ENCODE measurements at regions not wholly inside any gene's neighbourhood (a gene's known extent, or its start where the extent isn't known, plus 50 kb on each side); places are given as distances from the start of the nearest gene placed in this dataset.

DNA sequence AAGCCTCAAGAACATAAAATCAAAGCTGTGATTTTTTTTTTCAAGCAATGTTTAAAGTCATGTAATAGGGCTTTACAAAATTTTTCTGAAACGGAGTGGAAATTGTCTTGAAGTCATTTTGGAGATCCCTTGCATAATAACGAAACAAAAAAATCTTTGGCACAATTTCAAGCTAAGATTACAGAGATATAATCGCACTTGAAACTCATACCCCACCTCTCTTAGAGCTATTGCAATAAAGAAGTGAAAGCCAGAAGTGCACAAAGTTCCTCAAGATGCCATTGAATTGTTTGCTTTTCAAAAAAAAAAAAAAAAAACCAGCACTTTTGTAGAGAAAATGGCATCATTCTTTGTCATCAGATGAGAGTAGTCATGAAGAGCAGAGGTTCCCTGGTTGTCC is 152.3 kb downstream of the PAX3 start:
- Histone ChIP-seq H3K4me3 (ENCODE audit: insufficient read length, low read depth) (no peak overlapping the region), H3K27me3 (ENCODE audit: insufficient read depth, insufficient read length) (no peaks in the 10 kb centered on the region), H3K4me1 (ENCODE audit: insufficient read depth, insufficient read length) (no peaks in the 10 kb centered on the region), H3K9ac (ENCODE audit: insufficient read length, low read depth) (no peak overlapping the region), H3K36me3 (ENCODE audit: insufficient read depth, insufficient read length, low read length) (no peaks in the 10 kb centered on the region), H3K9me3 (ENCODE audit: insufficient read depth, low read length) (no peaks in the 10 kb centered on the region)
- no peak for DNase-seq (ENCODE audit: low read depth, low spot score)
- TF ChIP-seq ZNF274 (IDR thresholded peaks at IDR 0.05; ENCODE audit: low read depth, low read length) (no peak), SUZ12 (IDR thresholded peaks at IDR 0.05; ENCODE audit: extremely low read depth, insufficient read depth, insufficient read length) (no peak), YY1 (IDR thresholded peaks at IDR 0.05; ENCODE audit: insufficient read depth, insufficient read length) (no peak)

DNA sequence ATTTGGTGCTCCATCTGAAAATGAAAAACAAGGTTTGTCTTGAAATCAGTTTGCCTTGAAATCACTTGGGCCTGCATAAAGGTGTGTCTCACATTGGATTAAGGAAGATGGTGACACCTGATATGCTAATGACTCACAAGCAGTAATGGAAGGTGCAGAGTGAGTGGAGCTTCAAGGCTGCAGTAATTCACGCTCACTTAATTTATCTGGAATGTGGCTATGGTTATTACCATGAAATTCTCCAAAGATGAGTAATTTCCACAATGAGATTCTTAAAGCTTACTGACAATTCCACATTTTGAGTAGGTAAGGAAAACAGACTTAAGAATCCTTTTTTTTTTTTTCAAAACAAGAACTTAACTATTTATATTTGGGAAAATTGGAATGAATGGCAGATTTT is 156.8 kb downstream of the PAX3 start:
- H3K9me3 ChIP-seq (ENCODE audit: insufficient read depth, low read length): no peaks in the 10 kb centered on the region
- no peaks in the 10 kb centered on the region for H3K4me1 ChIP-seq (ENCODE audit: insufficient read depth, insufficient read length)
- H3K4me3 ChIP-seq (ENCODE audit: insufficient read length, low read depth): no peak overlapping the region
- no peaks in the 10 kb centered on the region for H3K27me3 ChIP-seq (ENCODE audit: insufficient read depth, insufficient read length)
- H3K36me3 ChIP-seq (ENCODE audit: insufficient read depth, insufficient read length, low read length): no peaks in the 10 kb centered on the region
- no peak for DNase-seq (ENCODE audit: low read depth, low spot score)
- no peak for TF ChIP-seq YY1 (IDR thresholded peaks at IDR 0.05; ENCODE audit: insufficient read depth, insufficient read length)
- TF ChIP-seq SUZ12 (IDR thresholded peaks at IDR 0.05; ENCODE audit: extremely low read depth, insufficient read depth, insufficient read length): no peak
- TF ChIP-seq ZNF274 (IDR thresholded peaks at IDR 0.05; ENCODE audit: low read depth, low read length): no peak
- H3K9ac ChIP-seq (ENCODE audit: insufficient read length, low read depth): no peak overlapping the region

DNA sequence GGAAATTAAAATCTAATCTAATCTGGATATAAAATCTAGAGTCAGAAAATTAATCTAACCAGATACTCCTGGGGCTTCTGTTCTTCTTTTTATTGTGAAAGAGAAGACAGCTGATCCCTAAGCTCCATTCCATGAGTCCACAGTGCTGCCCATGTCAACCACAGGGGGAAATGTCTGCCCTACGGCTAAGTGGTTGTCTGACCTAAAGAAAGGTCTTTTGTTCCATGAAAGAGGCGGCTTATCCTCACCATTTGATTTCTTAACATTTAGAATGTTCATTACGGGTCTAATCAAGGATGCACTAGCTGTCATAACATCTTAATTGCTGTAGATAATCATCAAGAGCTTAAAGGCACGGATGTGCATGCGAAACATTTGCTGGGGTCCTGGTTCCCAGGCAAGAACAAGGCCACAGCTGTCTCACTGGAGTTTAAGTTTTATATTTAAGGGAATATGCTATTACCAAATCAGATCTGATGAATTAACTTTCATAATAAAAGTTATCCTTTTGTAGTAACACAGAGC is 162.6 kb downstream of the PAX3 start:
- Histone ChIP-seq H3K4me1 (ENCODE audit: insufficient read depth, insufficient read length) (no peaks in the 10 kb centered on the region), H3K27me3 (ENCODE audit: insufficient read depth, insufficient read length) (no peaks in the 10 kb centered on the region), H3K4me3 (ENCODE audit: insufficient read length, low read depth) (no peak overlapping the region), H3K36me3 (ENCODE audit: insufficient read depth, insufficient read length, low read length) (no peaks in the 10 kb centered on the region), H3K9me3 (ENCODE audit: insufficient read depth, low read length) (no peaks in the 10 kb centered on the region), H3K9ac (ENCODE audit: insufficient read length, low read depth) (no peak overlapping the region)
- no peak for DNase-seq (ENCODE audit: low read depth, low spot score)
- TF ChIP-seq SUZ12 (IDR thresholded peaks at IDR 0.05; ENCODE audit: extremely low read depth, insufficient read depth, insufficient read length): no peak
- no peak for TF ChIP-seq YY1 (IDR thresholded peaks at IDR 0.05; ENCODE audit: insufficient read depth, insufficient read length)
- TF ChIP-seq ZNF274 (IDR thresholded peaks at IDR 0.05; ENCODE audit: low read depth, low read length): no peak

DNA sequence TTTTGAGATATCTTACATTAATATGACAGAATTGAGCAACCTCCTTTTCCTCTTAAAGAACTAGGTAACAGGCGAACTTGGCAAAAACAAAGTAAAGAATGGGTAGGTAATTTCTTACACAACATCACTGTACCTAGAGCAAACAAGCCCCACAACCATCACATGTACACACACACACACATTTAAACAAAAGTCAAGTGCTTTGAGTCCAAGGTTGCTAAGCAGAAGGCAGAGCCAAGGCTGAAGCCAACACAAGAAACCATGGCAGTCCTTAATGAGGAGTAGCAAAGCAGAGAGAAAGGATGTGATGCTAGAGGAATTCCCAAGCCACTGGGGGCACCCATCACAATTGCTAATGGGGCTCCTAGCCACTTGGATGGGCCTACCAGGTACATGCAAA is 164.1 kb downstream of the PAX3 start:
- no peak for DNase-seq (ENCODE audit: low read depth, low spot score)
- no peak for TF ChIP-seq SUZ12 (IDR thresholded peaks at IDR 0.05; ENCODE audit: extremely low read depth, insufficient read depth, insufficient read length)
- Histone ChIP-seq H3K4me1 (ENCODE audit: insufficient read depth, insufficient read length) (no peaks in the 10 kb centered on the region), H3K9me3 (ENCODE audit: insufficient read depth, low read length) (no peaks in the 10 kb centered on the region), H3K4me3 (ENCODE audit: insufficient read length, low read depth) (no peak overlapping the region), H3K27me3 (ENCODE audit: insufficient read depth, insufficient read length) (no peaks in the 10 kb centered on the region), H3K9ac (ENCODE audit: insufficient read length, low read depth) (no peak overlapping the region), H3K36me3 (ENCODE audit: insufficient read depth, insufficient read length, low read length) (no peaks in the 10 kb centered on the region)

DNA sequence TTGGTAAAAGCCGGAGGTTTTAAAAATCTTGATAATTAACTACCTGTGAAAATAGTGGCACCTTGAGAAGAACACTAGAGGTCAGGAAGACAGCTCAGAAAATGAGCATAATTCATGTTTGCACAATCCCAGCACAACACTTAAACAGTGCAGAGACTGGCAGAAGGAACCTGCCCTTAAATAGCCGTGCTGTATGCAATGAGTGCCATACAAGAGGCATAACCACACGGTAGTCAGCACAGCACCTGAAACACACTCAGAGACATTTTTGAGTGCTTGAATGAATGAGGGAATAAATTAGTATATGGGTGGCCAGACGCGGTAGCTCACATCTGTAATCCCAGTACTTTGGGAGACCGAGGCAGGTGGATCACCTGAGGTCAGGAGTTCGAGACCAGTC is 164.9 kb downstream of the PAX3 start:
- H3K27me3 ChIP-seq (ENCODE audit: insufficient read depth, insufficient read length): no peaks in the 10 kb centered on the region
- H3K36me3 ChIP-seq (ENCODE audit: insufficient read depth, insufficient read length, low read length): no peaks in the 10 kb centered on the region
- no peak for DNase-seq (ENCODE audit: low read depth, low spot score)
- H3K9me3 ChIP-seq (ENCODE audit: insufficient read depth, low read length): no peaks in the 10 kb centered on the region
- H3K4me1 ChIP-seq (ENCODE audit: insufficient read depth, insufficient read length): no peaks in the 10 kb centered on the region
- TF ChIP-seq SUZ12 (IDR thresholded peaks at IDR 0.05; ENCODE audit: extremely low read depth, insufficient read depth, insufficient read length) (no peak), YY1 (IDR thresholded peaks at IDR 0.05; ENCODE audit: insufficient read depth, insufficient read length) (no peak), ZNF274 (IDR thresholded peaks at IDR 0.05; ENCODE audit: low read depth, low read length) (no peak)
- no peak overlapping the region for H3K4me3 ChIP-seq (ENCODE audit: insufficient read length, low read depth)
- no peak overlapping the region for H3K9ac ChIP-seq (ENCODE audit: insufficient read length, low read depth)

DNA sequence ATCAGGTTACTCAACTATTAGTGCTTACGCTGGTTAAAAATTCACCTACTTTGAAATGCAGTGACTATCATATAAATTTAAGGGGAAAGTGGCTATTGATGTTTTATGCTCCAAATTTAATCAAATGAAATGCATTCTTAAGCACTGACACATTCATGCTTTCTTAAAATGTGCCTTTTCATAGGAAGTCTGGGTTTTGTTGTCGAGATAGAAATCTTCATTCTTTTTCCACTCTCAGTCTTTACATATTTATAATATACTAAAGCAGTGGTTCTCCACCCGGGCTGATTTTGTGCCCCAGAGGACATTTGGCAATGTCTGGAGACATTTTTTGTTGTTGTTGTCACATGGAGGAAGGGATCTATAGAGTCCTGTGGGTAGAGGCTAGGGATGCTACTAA is 167.9 kb downstream of the PAX3 start:
- no peak for TF ChIP-seq ZNF274 (IDR thresholded peaks at IDR 0.05; ENCODE audit: low read depth, low read length)
- TF ChIP-seq SUZ12 (IDR thresholded peaks at IDR 0.05; ENCODE audit: extremely low read depth, insufficient read depth, insufficient read length): no peak
- TF ChIP-seq YY1 (IDR thresholded peaks at IDR 0.05; ENCODE audit: insufficient read depth, insufficient read length): no peak
- Histone ChIP-seq H3K9ac (ENCODE audit: insufficient read length, low read depth) (no peak overlapping the region), H3K4me3 (ENCODE audit: insufficient read length, low read depth) (no peak overlapping the region), H3K9me3 (ENCODE audit: insufficient read depth, low read length) (no peaks in the 10 kb centered on the region), H3K27me3 (ENCODE audit: insufficient read depth, insufficient read length) (no peaks in the 10 kb centered on the region), H3K4me1 (ENCODE audit: insufficient read depth, insufficient read length) (no peaks in the 10 kb centered on the region), H3K36me3 (ENCODE audit: insufficient read depth, insufficient read length, low read length) (no peaks in the 10 kb centered on the region)
- no peak for DNase-seq (ENCODE audit: low read depth, low spot score)

DNA sequence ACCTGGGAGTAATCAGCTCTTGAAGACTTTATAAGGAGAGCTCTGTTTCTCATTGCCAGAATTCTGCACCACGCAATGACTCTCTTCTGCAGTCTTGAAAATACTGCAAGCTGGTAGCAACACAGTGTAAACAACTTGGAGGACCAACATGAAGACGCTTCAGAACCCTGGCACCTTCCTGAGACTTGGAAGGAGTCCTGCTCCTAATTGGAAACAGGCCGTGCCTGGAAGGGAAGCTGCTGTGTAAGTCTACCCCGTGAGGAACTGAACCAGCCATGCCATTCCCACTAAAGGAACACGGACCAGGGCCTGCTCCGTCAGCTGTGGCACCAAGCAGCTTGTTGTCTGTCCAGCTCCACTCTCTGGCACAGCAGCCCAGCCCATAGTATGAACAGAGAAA is 171.1 kb downstream of the PAX3 start:
- H3K4me1 ChIP-seq (ENCODE audit: insufficient read depth, insufficient read length): no peaks in the 10 kb centered on the region
- no peaks in the 10 kb centered on the region for H3K36me3 ChIP-seq (ENCODE audit: insufficient read depth, insufficient read length, low read length)
- DNase-seq (ENCODE audit: low read depth, low spot score): no peak
- no peak overlapping the region for H3K4me3 ChIP-seq (ENCODE audit: insufficient read length, low read depth)
- H3K9ac ChIP-seq (ENCODE audit: insufficient read length, low read depth): no peak overlapping the region
- no peaks in the 10 kb centered on the region for H3K27me3 ChIP-seq (ENCODE audit: insufficient read depth, insufficient read length)
- TF ChIP-seq YY1 (IDR thresholded peaks at IDR 0.05; ENCODE audit: insufficient read depth, insufficient read length) (no peak), ZNF274 (IDR thresholded peaks at IDR 0.05; ENCODE audit: low read depth, low read length) (no peak), SUZ12 (IDR thresholded peaks at IDR 0.05; ENCODE audit: extremely low read depth, insufficient read depth, insufficient read length) (no peak)
- no peaks in the 10 kb centered on the region for H3K9me3 ChIP-seq (ENCODE audit: insufficient read depth, low read length)

DNA sequence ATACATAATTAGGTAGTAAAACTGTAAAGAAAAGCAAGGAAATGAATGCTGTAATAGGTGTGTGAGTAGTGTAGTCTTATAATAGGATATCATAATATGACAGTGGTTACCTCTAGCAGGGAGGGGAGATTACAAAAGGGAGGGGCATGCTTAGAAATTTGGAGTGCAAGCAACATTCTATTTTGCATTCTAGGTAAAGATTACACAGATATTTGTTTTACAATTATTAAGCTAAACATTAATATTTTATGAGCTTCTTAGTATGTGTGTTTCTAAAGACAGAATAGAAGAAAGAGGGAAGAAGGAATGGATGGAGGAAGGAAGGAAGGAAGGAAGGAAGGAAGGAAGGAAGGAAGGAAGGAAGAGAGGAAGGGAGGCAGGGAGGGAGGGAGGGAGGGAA is 177.9 kb downstream of the PAX3 start:
- H3K36me3 ChIP-seq (ENCODE audit: insufficient read depth, insufficient read length, low read length): no peaks in the 10 kb centered on the region
- no peaks in the 10 kb centered on the region for H3K9me3 ChIP-seq (ENCODE audit: insufficient read depth, low read length)
- no peak for DNase-seq (ENCODE audit: low read depth, low spot score)
- H3K27me3 ChIP-seq (ENCODE audit: insufficient read depth, insufficient read length): no peaks in the 10 kb centered on the region
- H3K4me3 ChIP-seq (ENCODE audit: insufficient read length, low read depth): no peak overlapping the region
- H3K9ac ChIP-seq (ENCODE audit: insufficient read length, low read depth): no peak overlapping the region
- H3K4me1 ChIP-seq (ENCODE audit: insufficient read depth, insufficient read length): no peaks in the 10 kb centered on the region
- no peak for TF ChIP-seq SUZ12 (IDR thresholded peaks at IDR 0.05; ENCODE audit: extremely low read depth, insufficient read depth, insufficient read length)
- no peak for TF ChIP-seq YY1 (IDR thresholded peaks at IDR 0.05; ENCODE audit: insufficient read depth, insufficient read length)
- TF ChIP-seq ZNF274 (IDR thresholded peaks at IDR 0.05; ENCODE audit: low read depth, low read length): no peak
